ENCODE measurements at regions not wholly inside any gene's neighbourhood (a gene's known extent, or its start where the extent isn't known, plus 50 kb on each side); places are given as distances from the start of the nearest gene placed in this dataset.

DNA sequence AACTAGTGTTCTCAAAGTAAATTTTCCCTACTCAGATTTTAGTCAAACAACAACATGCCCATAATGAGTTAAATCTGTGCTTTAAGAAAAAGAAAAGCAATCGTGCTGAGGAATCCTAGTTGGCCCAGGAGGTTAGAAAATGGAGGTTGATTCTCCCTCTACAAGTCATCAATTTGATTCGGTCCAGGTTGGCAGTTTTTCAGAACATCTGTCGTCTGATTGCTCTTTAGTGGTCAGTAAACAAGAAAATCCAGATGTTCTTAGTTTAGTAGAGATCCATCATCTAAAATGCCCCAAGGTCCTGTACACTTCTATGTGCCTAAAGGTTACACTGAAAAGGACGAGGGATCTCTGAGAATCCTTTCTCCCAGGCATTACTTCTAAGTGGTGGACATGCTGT lies 659.2 kb downstream of the MTRR start:
- Histone ChIP-seq H3K9ac (ENCODE audit: control insufficient read depth, insufficient read depth, low read length) (no peak overlapping the region), H3K79me2 (ENCODE audit: control insufficient read depth, insufficient read depth, low read length) (no peaks in the 10 kb centered on the region), H3K4me1 (ENCODE audit: control insufficient read depth, insufficient read depth, low read length) (no peaks in the 10 kb centered on the region), H3K27ac (ENCODE audit: control insufficient read depth, insufficient read depth) (no peak overlapping the region), H4K20me1 (ENCODE audit: control insufficient read depth, insufficient read depth) (no peaks in the 10 kb centered on the region), H2AFZ (ENCODE audit: control insufficient read depth, low read depth, low read length) (no peak overlapping the region), H3K4me2 (ENCODE audit: control insufficient read depth, insufficient read depth) (no peak overlapping the region), H3K4me3 (no peak overlapping the region), H3K27me3 (replicated peaks in 1 of 2; ENCODE audit: control insufficient read depth in 2 of 2, insufficient read depth in 2 of 2, low read length in 1 of 2) (no peaks in the 10 kb centered on the region), H3K9me3 (replicated peaks; ENCODE audit: control insufficient read depth, insufficient read depth, low read length) (no peaks in the 10 kb centered on the region), H3K36me3 (ENCODE audit: control insufficient read depth in 2 of 2, insufficient read depth in 2 of 2, low read length in 1 of 2) (no peaks in the 10 kb centered on the region)
- RAD21 ChIA-PET (ENCODE audit: unreplicated experiment) = no interaction called here
- SMC1A ChIA-PET (ENCODE audit: uncharacterized antibody, unreplicated experiment) = no interaction called here
- in situ Hi-C loops (cut with MboI) = no loop called here
- intact Hi-C loops (cut with micrococcal nuclease; ENCODE audit: unreplicated experiment) = no loop called here
- 6% methylated on average over 4 of the region's 4 CpGs for WGBS (ENCODE audit: insufficient coverage, insufficient replicate concordance, low lambda C conversion rate, missing lambda C conversion rate)
- no TSS peak for BruUV-seq (replicated peaks)
- DNase-seq (ENCODE audit: low read depth, low spot score) (no peak), ATAC-seq (no peak), FAIRE-seq (no peak)
- TF ChIP-seq SMAD5 (IDR thresholded peaks at IDR 0.05; ENCODE audit: low read depth) (no peak), ETV6 (conservative IDR thresholded peaks at IDR 0.05 in 1 of 2, IDR thresholded peaks at IDR 0.05 in 1 of 2; ENCODE audit: borderline replicate concordance in 1 of 2, low read depth in 1 of 2) (no peak), PAX5 (IDR thresholded peaks at IDR 0.05; ENCODE audit: borderline replicate concordance, low read depth, low read length) (no peak), PKNOX1 (IDR thresholded peaks at IDR 0.05) (no peak), RAD51 (IDR thresholded peaks at IDR 0.05) (no peak), ZBTB4 (CRISPR knock-in tag; IDR thresholded peaks at IDR 0.05) (no peak), ZBTB11 (CRISPR knock-in tag; IDR thresholded peaks at IDR 0.05) (no peak)
- CTCF ChIA-PET = no interaction called here
- POLR2A ChIA-PET = no interaction called here

Data from GM12878 (cell line).